OCI-LY1 (cell line): ENCODE measurements at regions not wholly inside any gene's neighbourhood (a gene's known extent, or its start where the extent isn't known, plus 50 kb on each side); places are given as distances from the start of the nearest gene placed in this dataset.
"Not testable (repeated sequence)": the region's sequence is repeated elsewhere in the genome, so short reads cannot be mapped to it uniquely, and the experiment has no call there.

Source experiments
- H2AFZ ChIP-seq: fragments of 200-600 bp; sonication (generic), shearing (Covaris generic); 2 replicates; pipeline ENCODE4 v1.6.0; 2014; ENCODE audit warnings: antibody characterized with exemption, mild to moderate bottlenecking, low read length
- H3F3A ChIP-seq: fragments of 200-600 bp; sonication (generic), shearing (Covaris generic); 2 replicates; pipeline ENCODE4 v1.6.0; 2014; ENCODE audit warnings: mild to moderate bottlenecking, antibody characterized with exemption, low read length, moderate library complexity; ENCODE audit not compliant: insufficient read depth
- H3K27ac ChIP-seq: fragments of 200-600 bp; sonication (generic); 2 replicates; pipeline ENCODE4 v1.5.1; 2014; ENCODE audit warnings: low read length, mixed run types, mild to moderate bottlenecking, low read depth; ENCODE audit not compliant: poor library complexity, severe bottlenecking
- H3K27me3 ChIP-seq: fragments of 200-600 bp; sonication (generic); 2 replicates; pipeline ENCODE4 v1.6.0; 2014; ENCODE audit warnings: antibody characterized with exemption, mild to moderate bottlenecking, low read length, moderate library complexity; ENCODE audit not compliant: insufficient read depth
- H3K36me3 ChIP-seq: fragments of 200-600 bp; sonication (generic); 2 replicates; pipeline ENCODE4 v1.6.1; 2014; ENCODE audit warnings: mild to moderate bottlenecking, antibody characterized with exemption, low read length, moderate library complexity, mixed read lengths; ENCODE audit not compliant: insufficient read depth
- H3K4me1 ChIP-seq: fragments of 200-600 bp; sonication (generic); 2 replicates; pipeline ENCODE4 v1.5.1; 2014; ENCODE audit warnings: mild to moderate bottlenecking, low read length, moderate library complexity; ENCODE audit not compliant: insufficient read depth, severe bottlenecking
- H3K4me2 ChIP-seq: fragments of 200-600 bp; sonication (generic), shearing (Covaris generic); 2 replicates; pipeline ENCODE4 v1.6.1; 2014; ENCODE audit warnings: low read length
- H3K4me3 ChIP-seq: fragments of 200-600 bp; sonication (generic); 2 replicates; pipeline ENCODE4 v1.5.1; 2014; ENCODE audit warnings: low read length, low read depth, mild to moderate bottlenecking, mixed read lengths; ENCODE audit not compliant: poor library complexity, severe bottlenecking
- H3K79me2 ChIP-seq: fragments of 200-600 bp; shearing (Covaris generic); 2 replicates; pipeline ENCODE4 v1.6.1; 2016; ENCODE audit warnings: mixed run types, low read length, mixed read lengths; ENCODE audit not compliant: insufficient read depth
- H3K9ac ChIP-seq: fragments of 200-600 bp; sonication (generic), shearing (Covaris generic); 2 replicates; pipeline ENCODE4 v1.6.1; 2014; ENCODE audit warnings: mild to moderate bottlenecking, low read length, mixed read lengths
- H3K9me2 ChIP-seq: fragments of 200-600 bp; sonication (generic), shearing (Covaris generic); 2 replicates; pipeline ENCODE4 v1.6.1; 2014; ENCODE audit warnings: low read depth, mild to moderate bottlenecking, low read length, mixed read lengths
- H3K9me3 ChIP-seq: fragments of 200-600 bp; shearing (Covaris generic); 2 replicates; pipeline ENCODE4 v1.6.1; 2014; ENCODE audit warnings: low read length, mixed read lengths
- H4K20me1 ChIP-seq: fragments of 200-600 bp; sonication (generic), shearing (Covaris generic); 2 replicates; pipeline ENCODE4 v1.6.0; 2016; ENCODE audit warnings: mild to moderate bottlenecking, low read length; ENCODE audit not compliant: insufficient read depth
- CTCF ChIP-seq: fragments of 200-600 bp; sonication (generic), shearing (Covaris generic); IDR thresholded peaks from 2 replicates; pipeline ENCODE4 v1.5.1; 2017; ENCODE audit warnings: mild to moderate bottlenecking, antibody characterized with exemption, low read length, moderate library complexity, mixed read lengths
- EZH2 ChIP-seq: fragments of 200-600 bp; sonication (generic), shearing (Covaris generic); IDR thresholded peaks from 2 replicates; pipeline ENCODE4 v1.8.0; 2017; ENCODE audit warnings: borderline replicate concordance, mixed run types, mild to moderate bottlenecking, antibody characterized with exemption, low read length, moderate library complexity, mixed read lengths

- Histone ChIP-seq H3K27ac (no peak overlapping the region), H3F3A (no peaks in the 10 kb centered on the region), H3K79me2 (no peaks in the 10 kb centered on the region), H3K4me2 (no peak overlapping the region), H3K9me3 (no peaks in the 10 kb centered on the region), H3K36me3 (no peaks in the 10 kb centered on the region), H3K9ac (no peak overlapping the region), H2AFZ (no peak overlapping the region), H3K4me3 (no peak overlapping the region), H3K4me1 (no peaks in the 10 kb centered on the region), H3K9me2 (no peaks in the 10 kb centered on the region), H4K20me1 (no peaks in the 10 kb centered on the region), H3K27me3 (no peaks in the 10 kb centered on the region)
- TF ChIP-seq CTCF (no peak), EZH2 (no peak)
These were observed 1011.0 kb downstream of the EPHA7 start for GRCh38 chr6:92408350-92408749.

GRCh38 chr6:92404281-92404680 lies 1015.1 kb downstream of the EPHA7 start:
- no peak for TF ChIP-seq EZH2

GRCh38 chr6:92399911-92400310 lies 1019.4 kb downstream of the EPHA7 start:
- Histone ChIP-seq H3K27me3 (no peaks in the 10 kb centered on the region), H2AFZ (no peak overlapping the region), H4K20me1 (no peaks in the 10 kb centered on the region), H3K4me1 (no peaks in the 10 kb centered on the region), H3K36me3 (no peaks in the 10 kb centered on the region), H3K4me3 (no peak overlapping the region), H3F3A (no peaks in the 10 kb centered on the region), H3K4me2 (no peak overlapping the region), H3K27ac (no peak overlapping the region), H3K79me2 (no peaks in the 10 kb centered on the region), H3K9me2 (no peaks in the 10 kb centered on the region), H3K9me3 (no peaks in the 10 kb centered on the region), H3K9ac (no peak overlapping the region)
- TF ChIP-seq CTCF: no peak
- no peak for TF ChIP-seq EZH2

More at GRCh38 chr6:92404281-92404680, 1015.1 kb downstream of the EPHA7 start:
- H2AFZ ChIP-seq: no peak overlapping the region
- no peak overlapping the region for H3K4me3 ChIP-seq
- no peaks in the 10 kb centered on the region for H3F3A ChIP-seq
- no peaks in the 10 kb centered on the region for H3K79me2 ChIP-seq
- H3K9me3 ChIP-seq: no peaks in the 10 kb centered on the region
- H3K4me1 ChIP-seq: no peaks in the 10 kb centered on the region
- H3K9ac ChIP-seq: no peak overlapping the region
- no peak overlapping the region for H3K4me2 ChIP-seq
- H3K27ac ChIP-seq: no peak overlapping the region
- no peaks in the 10 kb centered on the region for H3K9me2 ChIP-seq
- H3K36me3 ChIP-seq: no peaks in the 10 kb centered on the region
- no peaks in the 10 kb centered on the region for H4K20me1 ChIP-seq
- H3K27me3 ChIP-seq: no peaks in the 10 kb centered on the region

- H3K79me2 ChIP-seq, H3K9me3 ChIP-seq, H4K20me1 ChIP-seq, H3K36me3 ChIP-seq, H3K4me2 ChIP-seq, H3K9me2 ChIP-seq, H3K27ac ChIP-seq, H3K9ac ChIP-seq, H3K27me3 ChIP-seq, H2AFZ ChIP-seq, H3K4me3 ChIP-seq, H3F3A ChIP-seq, H3K4me1 ChIP-seq: not testable (repeated sequence)
These were observed 1030.7 kb downstream of the EPHA7 start for GRCh38 chr6:92388706-92389105.
